ENCODE measurements at regions not wholly inside any gene's neighbourhood (a gene's known extent, or its start where the extent isn't known, plus 50 kb on each side); places are given as distances from the start of the nearest gene placed in this dataset.
"Not testable (repeated sequence)": the region's sequence is repeated elsewhere in the genome, so short reads cannot be mapped to it uniquely, and the experiment has no call there.

GRCh38 chr1:149279512-149279911, 176.2 kb upstream of the NBPF9 start:
- H3K4me3 ChIP-seq (ENCODE audit: low read depth, low read length) = not testable (repeated sequence)

GRCh38 chr1:149284773-149285172, 181.4 kb upstream of the NBPF9 start:
- not testable (repeated sequence) for H3K27ac ChIP-seq (ENCODE audit: low read depth, low read length); H3K36me3 ChIP-seq (ENCODE audit: insufficient read depth, low read length); H3K4me1 ChIP-seq (ENCODE audit: control insufficient read depth, insufficient read depth, low read length, unreplicated experiment); H3K4me3 ChIP-seq (ENCODE audit: low read depth, low read length); H3K27me3 ChIP-seq (ENCODE audit: insufficient read depth, low read length); H2AFZ ChIP-seq (ENCODE audit: low read length, unreplicated experiment); H3K79me2 ChIP-seq (ENCODE audit: control insufficient read depth, insufficient read depth, low read length, unreplicated experiment)

More at GRCh38 chr1:149279512-149279911, 176.2 kb upstream of the NBPF9 start:
- H2AFZ ChIP-seq (ENCODE audit: low read length, unreplicated experiment); H3K27me3 ChIP-seq (ENCODE audit: insufficient read depth, low read length); H3K79me2 ChIP-seq (ENCODE audit: control insufficient read depth, insufficient read depth, low read length, unreplicated experiment); H3K36me3 ChIP-seq (ENCODE audit: insufficient read depth, low read length); H3K27ac ChIP-seq (ENCODE audit: low read depth, low read length); H3K4me1 ChIP-seq (ENCODE audit: control insufficient read depth, insufficient read depth, low read length, unreplicated experiment): not testable (repeated sequence)

- H3K36me3 ChIP-seq (ENCODE audit: insufficient read depth, low read length); H3K4me3 ChIP-seq (ENCODE audit: low read depth, low read length); H3K4me1 ChIP-seq (ENCODE audit: control insufficient read depth, insufficient read depth, low read length, unreplicated experiment); H3K27me3 ChIP-seq (ENCODE audit: insufficient read depth, low read length); H2AFZ ChIP-seq (ENCODE audit: low read length, unreplicated experiment); H3K27ac ChIP-seq (ENCODE audit: low read depth, low read length); H3K79me2 ChIP-seq (ENCODE audit: control insufficient read depth, insufficient read depth, low read length, unreplicated experiment): not testable (repeated sequence)
Observed at GRCh38 chr1:149285205-149285604, 181.9 kb upstream of the NBPF9 start.

DNA sequence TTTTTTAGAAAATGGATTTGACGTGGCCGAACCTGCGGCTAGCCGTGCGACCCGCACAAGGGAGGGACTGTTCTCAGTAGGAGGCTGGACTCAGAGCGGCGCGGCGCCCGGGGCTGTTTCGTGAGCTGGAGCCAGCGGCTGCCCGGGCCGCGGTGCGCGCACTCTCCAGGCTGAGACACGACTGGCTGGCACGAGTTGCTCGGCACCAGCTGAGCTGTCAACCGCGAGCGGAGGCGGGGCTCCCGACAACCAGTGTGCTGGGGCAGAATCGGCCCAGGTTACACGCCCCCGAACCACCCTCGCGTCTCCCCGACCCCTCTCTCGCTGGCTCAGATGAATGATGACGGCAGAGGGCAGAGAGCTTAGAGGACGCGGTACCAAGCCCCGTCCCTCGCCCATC, 182.3 kb upstream of the NBPF9 start:
- H3K27me3 ChIP-seq (ENCODE audit: insufficient read depth, low read length); H3K27ac ChIP-seq (ENCODE audit: low read depth, low read length); H2AFZ ChIP-seq (ENCODE audit: low read length, unreplicated experiment); H3K4me1 ChIP-seq (ENCODE audit: control insufficient read depth, insufficient read depth, low read length, unreplicated experiment); H3K4me3 ChIP-seq (ENCODE audit: low read depth, low read length); H3K36me3 ChIP-seq (ENCODE audit: insufficient read depth, low read length); H3K79me2 ChIP-seq (ENCODE audit: control insufficient read depth, insufficient read depth, low read length, unreplicated experiment): not testable (repeated sequence)

GRCh38 chr1:149288580-149288979, 185.2 kb upstream of the NBPF9 start:
- not testable (repeated sequence) for H3K27me3 ChIP-seq (ENCODE audit: insufficient read depth, low read length); H3K4me1 ChIP-seq (ENCODE audit: control insufficient read depth, insufficient read depth, low read length, unreplicated experiment); H3K79me2 ChIP-seq (ENCODE audit: control insufficient read depth, insufficient read depth, low read length, unreplicated experiment); H3K4me3 ChIP-seq (ENCODE audit: low read depth, low read length); H2AFZ ChIP-seq (ENCODE audit: low read length, unreplicated experiment); H3K36me3 ChIP-seq (ENCODE audit: insufficient read depth, low read length); H3K27ac ChIP-seq (ENCODE audit: low read depth, low read length)

DNA sequence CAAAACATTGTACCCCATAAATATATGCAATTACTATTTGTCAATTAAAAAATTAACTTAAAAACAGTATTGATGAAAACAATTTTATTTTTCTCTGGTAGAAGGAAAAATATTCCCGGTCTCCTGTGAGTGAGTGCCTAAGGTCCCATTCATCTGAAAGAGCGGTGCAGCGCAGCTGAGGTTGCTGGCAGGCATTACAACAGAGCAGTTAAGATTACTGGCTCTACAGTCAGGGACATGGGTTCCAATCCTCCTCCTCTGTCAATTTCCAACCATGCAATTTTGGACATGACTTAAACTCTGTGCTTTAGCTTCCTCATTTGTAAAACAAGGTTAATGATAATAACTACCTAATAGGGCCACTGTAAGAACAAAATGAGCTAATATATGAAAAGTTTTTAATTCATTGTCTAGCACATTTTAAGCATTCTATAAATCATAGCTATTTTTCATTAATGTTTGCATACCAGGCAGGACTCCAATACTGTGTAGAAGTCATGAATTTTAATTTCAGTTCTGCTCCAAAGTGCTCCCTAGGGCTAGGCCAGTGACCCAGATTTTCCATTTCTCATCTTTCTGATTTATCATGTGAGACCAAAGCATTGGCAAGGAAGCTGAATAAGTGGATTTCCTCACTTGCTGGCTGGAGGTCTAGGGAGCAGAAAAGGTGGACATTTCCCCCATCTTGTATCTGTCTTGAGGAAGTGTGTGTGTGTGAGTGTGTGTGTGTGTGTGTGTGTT, 174.2 kb upstream of the NBPF19 start:
- H3K79me2 ChIP-seq (ENCODE audit: control insufficient read depth, insufficient read depth, low read length, unreplicated experiment); H3K4me1 ChIP-seq (ENCODE audit: control insufficient read depth, insufficient read depth, low read length, unreplicated experiment); H3K27me3 ChIP-seq (ENCODE audit: insufficient read depth, low read length); H3K27ac ChIP-seq (ENCODE audit: low read depth, low read length); H3K36me3 ChIP-seq (ENCODE audit: insufficient read depth, low read length); H2AFZ ChIP-seq (ENCODE audit: low read length, unreplicated experiment); H3K4me3 ChIP-seq (ENCODE audit: low read depth, low read length): not testable (repeated sequence)

GRCh38 chr1:149301282-149301681, 173.6 kb upstream of the NBPF19 start:
- not testable (repeated sequence) for H3K27ac ChIP-seq (ENCODE audit: low read depth, low read length); H3K36me3 ChIP-seq (ENCODE audit: insufficient read depth, low read length); H3K4me3 ChIP-seq (ENCODE audit: low read depth, low read length); H3K79me2 ChIP-seq (ENCODE audit: control insufficient read depth, insufficient read depth, low read length, unreplicated experiment); H3K4me1 ChIP-seq (ENCODE audit: control insufficient read depth, insufficient read depth, low read length, unreplicated experiment); H3K27me3 ChIP-seq (ENCODE audit: insufficient read depth, low read length); H2AFZ ChIP-seq (ENCODE audit: low read length, unreplicated experiment)

DNA sequence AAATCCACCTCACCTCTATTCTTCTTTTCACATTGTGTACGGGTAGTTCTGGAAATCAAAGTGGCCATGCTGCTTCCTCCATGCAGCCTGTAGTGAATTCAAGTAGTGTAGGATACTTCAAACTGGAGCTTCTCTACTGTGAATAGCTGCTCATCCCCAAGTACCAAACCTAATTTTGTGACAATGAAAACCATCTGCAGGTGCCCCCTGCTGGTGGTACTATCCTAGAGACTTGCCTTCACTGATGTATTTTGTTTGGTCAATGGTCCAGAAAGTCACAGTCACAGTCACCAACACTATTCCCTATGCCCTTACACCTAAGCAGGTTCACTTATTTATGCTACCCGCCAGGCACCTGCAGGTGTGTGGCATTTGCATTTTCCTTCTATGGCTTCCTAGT, 170.0 kb upstream of the NBPF19 start:
- not testable (repeated sequence) for H3K4me3 ChIP-seq (ENCODE audit: low read depth, low read length); H2AFZ ChIP-seq (ENCODE audit: low read length, unreplicated experiment); H3K27me3 ChIP-seq (ENCODE audit: insufficient read depth, low read length); H3K36me3 ChIP-seq (ENCODE audit: insufficient read depth, low read length); H3K79me2 ChIP-seq (ENCODE audit: control insufficient read depth, insufficient read depth, low read length, unreplicated experiment); H3K27ac ChIP-seq (ENCODE audit: low read depth, low read length); H3K4me1 ChIP-seq (ENCODE audit: control insufficient read depth, insufficient read depth, low read length, unreplicated experiment)

DNA sequence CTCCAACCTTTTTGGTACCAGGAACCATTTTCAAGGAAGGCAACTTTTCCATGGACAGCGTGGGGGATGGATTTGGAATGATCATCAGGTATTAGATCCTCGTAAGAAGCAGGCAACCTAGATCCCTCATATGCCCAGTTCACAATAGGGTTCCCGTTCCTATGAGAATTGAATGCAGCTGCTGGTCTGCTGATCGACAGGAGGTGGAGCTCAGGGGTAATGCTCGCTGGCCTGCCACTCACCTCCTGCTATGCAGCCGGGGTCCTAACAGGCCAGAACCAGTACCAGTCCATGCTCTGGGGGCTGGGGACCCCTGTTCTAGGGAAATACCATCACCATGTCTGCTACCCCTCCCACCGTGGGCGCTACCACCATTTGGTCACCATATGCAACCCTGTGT, 167.2 kb upstream of the NBPF19 start:
- H3K36me3 ChIP-seq (ENCODE audit: insufficient read depth, low read length); H3K4me3 ChIP-seq (ENCODE audit: low read depth, low read length); H3K4me1 ChIP-seq (ENCODE audit: control insufficient read depth, insufficient read depth, low read length, unreplicated experiment); H3K27me3 ChIP-seq (ENCODE audit: insufficient read depth, low read length); H2AFZ ChIP-seq (ENCODE audit: low read length, unreplicated experiment); H3K27ac ChIP-seq (ENCODE audit: low read depth, low read length); H3K79me2 ChIP-seq (ENCODE audit: control insufficient read depth, insufficient read depth, low read length, unreplicated experiment): not testable (repeated sequence)

DNA sequence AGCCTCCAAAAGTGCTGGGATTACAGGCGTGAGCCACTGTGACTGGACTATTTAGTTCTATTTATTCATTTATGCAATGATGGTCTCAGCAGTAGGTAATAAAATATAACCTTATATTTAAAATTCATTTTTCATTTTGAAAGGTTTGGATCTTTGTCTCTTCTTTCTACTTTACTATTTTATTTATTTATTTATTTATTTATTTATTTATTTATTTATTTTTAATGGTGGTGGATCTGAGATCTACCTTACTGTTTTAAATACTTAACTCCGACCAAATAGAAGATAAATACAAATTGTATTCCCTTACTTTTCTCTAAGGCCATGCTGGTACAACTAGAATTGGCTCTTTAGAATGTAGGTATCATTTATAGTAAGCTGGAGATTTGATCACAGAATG, 159.9 kb upstream of the NBPF19 start:
- H3K79me2 ChIP-seq (ENCODE audit: control insufficient read depth, insufficient read depth, low read length, unreplicated experiment); H2AFZ ChIP-seq (ENCODE audit: low read length, unreplicated experiment); H3K27me3 ChIP-seq (ENCODE audit: insufficient read depth, low read length); H3K4me1 ChIP-seq (ENCODE audit: control insufficient read depth, insufficient read depth, low read length, unreplicated experiment); H3K36me3 ChIP-seq (ENCODE audit: insufficient read depth, low read length); H3K27ac ChIP-seq (ENCODE audit: low read depth, low read length); H3K4me3 ChIP-seq (ENCODE audit: low read depth, low read length): not testable (repeated sequence)

GRCh38 chr1:149320971-149321731, 153.7 kb upstream of the NBPF19 start:
- not testable (repeated sequence) for H3K27me3 ChIP-seq (ENCODE audit: insufficient read depth, low read length); H2AFZ ChIP-seq (ENCODE audit: low read length, unreplicated experiment); H3K36me3 ChIP-seq (ENCODE audit: insufficient read depth, low read length); H3K79me2 ChIP-seq (ENCODE audit: control insufficient read depth, insufficient read depth, low read length, unreplicated experiment); H3K27ac ChIP-seq (ENCODE audit: low read depth, low read length); H3K4me1 ChIP-seq (ENCODE audit: control insufficient read depth, insufficient read depth, low read length, unreplicated experiment); H3K4me3 ChIP-seq (ENCODE audit: low read depth, low read length)
